ENCODE measurements at regions not wholly inside any gene's neighbourhood (a gene's known extent, or its start where the extent isn't known, plus 50 kb on each side); places are given as distances from the start of the nearest gene placed in this dataset.

GRCh38 chr14:87304404-87304803 lies 688.6 kb downstream of the GALC start:
- no peak for TF ChIP-seq CTCF (IDR thresholded peaks at IDR 0.05; ENCODE audit: extremely low read depth in 1 of 2, insufficient read depth in 1 of 2, low read depth in 1 of 2, low read length in 2 of 2)
- TF ChIP-seq JUN (IDR thresholded peaks at IDR 0.05; ENCODE audit: borderline replicate concordance, insufficient read depth, insufficient read length, low read depth): no peak
- TF ChIP-seq MAX (IDR thresholded peaks at IDR 0.05; ENCODE audit: insufficient read depth, insufficient read length): no peak
